Fibroblast of the conjunctiva (primary cell): ENCODE measurements at regions not wholly inside any gene's neighbourhood (a gene's known extent, or its start where the extent isn't known, plus 50 kb on each side); places are given as distances from the start of the nearest gene placed in this dataset.
"Not testable (repeated sequence)": the region's sequence is repeated elsewhere in the genome, so short reads cannot be mapped to it uniquely, and the experiment has no call there.

ENCODE experiments used
- DNase-seq: peaks from one replicate; pipeline ENCODE4 v3.0.0-alpha.2; 2010; ENCODE audit warnings: low read depth

DNA sequence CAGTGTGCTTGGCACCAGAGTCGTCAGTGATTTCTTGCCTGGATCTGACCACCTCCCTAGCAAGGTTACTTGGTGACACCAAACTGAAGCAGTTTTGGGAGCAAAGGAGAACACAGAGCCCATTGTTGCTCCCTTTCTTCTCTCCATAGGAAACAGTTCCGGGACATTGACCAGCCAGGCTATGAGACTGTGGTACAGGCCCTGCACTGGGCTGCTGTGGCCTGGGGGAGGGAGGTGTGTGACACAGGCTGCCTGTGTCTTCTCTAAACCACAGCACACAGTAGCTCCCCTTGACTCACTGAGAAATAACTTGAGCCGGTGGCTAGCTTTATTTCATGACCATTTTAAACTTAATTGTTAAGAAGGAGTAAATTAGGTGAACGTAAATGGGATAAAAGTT, 214.8 kb upstream of the UBL3 start:
- DNase-seq = no peak

- no peak for DNase-seq
Measured at GRCh38 chr13:30063892-30064291, 213.5 kb upstream of the UBL3 start.

- no peak for DNase-seq
Measured at GRCh38 chr13:30061217-30061616, 210.8 kb upstream of the UBL3 start.

DNA sequence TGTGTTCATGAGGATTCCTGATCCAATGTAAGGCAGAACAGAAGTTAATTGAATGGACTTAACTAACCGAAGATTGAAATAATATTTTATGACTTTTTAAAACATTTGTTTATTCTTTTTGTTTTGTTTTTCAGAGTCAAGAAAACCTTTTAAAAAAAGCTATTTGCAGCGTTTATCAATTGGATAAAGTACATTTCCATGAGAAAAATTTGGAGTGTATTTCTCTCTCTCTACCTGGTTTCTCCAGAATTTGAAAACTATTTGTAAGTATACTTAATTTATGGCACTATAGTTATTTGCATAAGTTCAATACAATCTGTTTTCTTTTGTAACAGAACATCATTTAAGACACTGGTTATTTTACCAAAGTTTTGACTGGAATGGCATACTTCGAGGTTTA, 208.0 kb upstream of the UBL3 start:
- no peak for DNase-seq

DNA sequence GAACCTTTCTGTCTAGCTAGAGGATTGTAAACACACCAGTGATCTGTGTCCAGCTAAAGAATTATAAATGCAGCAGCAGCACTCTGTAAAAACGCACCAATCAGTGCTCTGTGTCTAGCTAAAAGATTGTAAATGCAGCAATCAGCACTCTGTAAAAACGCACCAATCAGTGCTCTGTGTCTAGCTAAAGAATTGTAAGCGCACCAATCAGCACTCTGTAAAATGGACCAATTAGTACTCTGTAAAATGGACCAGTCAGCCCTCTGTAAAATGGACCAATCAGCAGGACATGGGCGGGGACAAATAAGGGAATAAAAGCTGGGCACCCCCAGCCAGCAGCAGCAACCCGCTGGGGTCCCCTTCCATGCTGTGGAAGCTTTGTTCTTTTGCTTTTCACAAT, 204.1 kb upstream of the UBL3 start:
- DNase-seq = not testable (repeated sequence)

DNA sequence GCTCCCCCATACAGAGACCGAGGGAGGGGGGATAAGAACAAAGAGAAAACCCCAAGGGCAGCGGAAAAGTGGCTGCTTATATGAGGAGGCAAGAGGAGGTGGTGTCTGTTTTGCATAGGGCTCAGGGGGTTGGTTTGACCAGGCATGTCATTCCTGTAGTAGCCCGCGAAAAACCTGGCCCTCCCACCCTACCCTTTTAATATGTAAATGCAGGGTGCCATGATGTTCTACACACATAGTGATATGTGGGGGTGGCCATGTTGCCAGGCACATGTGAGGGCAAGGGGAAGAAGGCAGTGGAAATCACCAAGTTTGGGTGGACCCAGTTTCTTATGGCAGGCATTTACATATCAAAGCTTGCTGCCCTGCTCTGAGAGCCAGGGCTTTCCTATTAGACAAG, 203.5 kb upstream of the UBL3 start:
- DNase-seq = no peak

GRCh38 chr13:30052120-30052519, 201.7 kb upstream of the UBL3 start:
- no peak for DNase-seq

- no peak for DNase-seq
Measured at GRCh38 chr13:30051531-30052060, 201.2 kb upstream of the UBL3 start.

- DNase-seq = no peak
Measured at GRCh38 chr13:30049692-30050091, 199.3 kb upstream of the UBL3 start.

DNA sequence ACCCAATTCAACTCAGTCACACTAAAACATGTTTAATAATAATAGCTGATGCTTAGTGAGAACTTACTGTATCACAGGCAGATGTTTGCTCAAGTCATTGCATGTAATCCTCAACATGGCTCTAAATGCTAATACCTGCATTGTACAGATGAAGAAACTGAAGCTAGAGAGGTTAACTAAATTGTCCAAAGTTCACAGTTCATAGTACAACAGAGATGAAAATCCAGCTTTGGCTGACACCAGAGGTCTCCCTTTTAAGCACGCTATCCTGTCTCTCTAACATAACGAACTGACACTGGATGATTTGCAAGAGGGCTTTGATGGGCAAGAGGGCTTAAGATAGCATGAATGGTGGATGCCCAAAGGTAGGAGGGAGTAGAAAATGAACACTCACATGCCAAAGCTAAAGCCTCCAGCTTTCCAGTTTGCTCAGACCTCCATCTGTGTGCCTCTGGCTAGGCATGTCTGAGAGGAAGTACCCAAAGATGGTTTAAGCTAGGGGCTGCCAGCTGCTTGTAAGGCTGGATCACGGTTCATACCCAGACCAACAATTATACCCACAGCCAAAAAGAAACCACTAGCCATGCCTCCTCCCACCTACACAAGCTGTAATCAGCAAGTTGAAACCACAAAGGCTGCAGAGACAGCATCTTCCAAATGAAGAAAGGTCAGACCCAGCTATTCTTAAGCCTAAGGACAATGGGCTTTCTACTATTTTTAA, 196.9 kb upstream of the UBL3 start:
- no peak for DNase-seq

GRCh38 chr13:30045916-30046704, 195.7 kb upstream of the UBL3 start:
- DNase-seq = no peak

- no peak for DNase-seq
Measured at GRCh38 chr13:30044932-30045331, 194.5 kb upstream of the UBL3 start.

- DNase-seq = no peak
Measured at GRCh38 chr13:30043631-30043925, 193.2 kb upstream of the UBL3 start.

DNA sequence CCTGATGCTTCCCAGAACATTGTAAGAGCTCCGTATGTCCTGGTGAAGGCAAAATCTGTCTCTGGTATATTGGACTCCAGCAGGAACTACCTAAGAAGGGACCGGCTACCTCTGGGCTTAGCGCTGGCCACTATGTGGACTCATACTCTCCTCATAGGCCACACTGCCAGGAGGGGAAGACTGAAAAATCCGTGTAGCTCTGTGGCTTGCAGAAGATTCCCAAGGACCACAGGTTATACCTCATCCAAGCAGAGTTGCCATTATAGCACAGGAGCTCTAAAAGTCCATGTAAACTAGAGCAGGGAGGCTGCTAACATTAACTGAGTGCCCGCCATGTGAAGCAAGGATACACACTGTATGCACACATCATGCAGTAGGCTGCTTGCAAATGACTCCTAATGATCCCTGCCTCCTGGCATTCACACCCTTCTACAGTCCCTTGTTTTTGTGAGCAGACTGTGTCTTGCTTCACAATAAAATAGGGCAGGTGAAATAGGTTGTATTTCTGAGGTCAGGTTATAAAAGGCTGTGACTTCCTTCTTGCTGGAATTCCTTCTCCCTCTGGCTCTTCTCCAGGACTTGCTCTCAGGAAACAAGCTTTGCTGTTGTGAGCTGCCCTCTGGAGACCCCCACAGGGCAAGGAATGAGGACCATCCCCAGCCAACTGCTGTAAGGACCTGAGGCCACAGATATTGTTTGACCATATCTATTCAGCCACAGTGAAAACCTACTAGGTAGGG, 192.6 kb upstream of the UBL3 start:
- DNase-seq = no peak

DNA sequence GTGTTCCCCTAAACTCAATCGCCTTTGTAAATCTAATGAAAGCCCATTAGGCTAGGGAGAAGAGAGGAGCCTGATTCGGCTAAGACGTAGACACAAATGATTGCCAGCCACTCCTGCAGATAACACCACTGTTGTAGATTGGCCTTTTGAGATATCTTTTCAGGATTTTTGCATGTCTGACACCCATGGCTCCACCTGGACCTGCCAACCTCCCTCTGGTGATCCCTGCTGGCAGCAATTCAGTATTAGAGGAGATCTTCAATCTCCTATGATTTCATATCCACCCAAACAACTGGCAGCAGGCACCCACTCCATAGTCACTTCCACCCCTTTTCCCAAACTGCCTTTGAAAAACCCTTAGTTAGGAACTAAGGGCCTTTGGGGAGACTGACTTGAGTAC, 191.9 kb upstream of the UBL3 start:
- DNase-seq = no peak

- DNase-seq = no peak
Measured at GRCh38 chr13:30039511-30039911, 189.1 kb upstream of the UBL3 start.

GRCh38 chr13:30038884-30039283, 188.5 kb upstream of the UBL3 start:
- DNase-seq = peak; percentile 61

DNA sequence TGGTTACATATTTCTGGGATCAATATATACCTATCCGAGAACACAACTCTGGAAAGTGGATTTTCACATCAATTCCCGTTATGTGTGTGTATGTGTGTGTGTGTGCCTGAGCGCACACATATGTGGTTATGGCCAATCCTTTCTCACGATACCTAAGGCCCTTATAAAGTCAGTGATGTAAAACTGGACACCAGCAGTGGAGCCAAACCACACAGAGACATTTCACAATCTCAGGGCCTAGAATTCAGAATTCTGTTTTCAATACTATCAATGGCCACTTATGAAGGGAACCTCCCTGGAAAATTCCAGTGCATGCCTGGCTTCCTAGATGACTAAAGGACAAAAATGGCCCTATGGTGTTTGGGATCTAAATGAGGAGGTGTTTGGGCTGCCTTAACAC, 187.3 kb upstream of the UBL3 start:
- no peak for DNase-seq

DNA sequence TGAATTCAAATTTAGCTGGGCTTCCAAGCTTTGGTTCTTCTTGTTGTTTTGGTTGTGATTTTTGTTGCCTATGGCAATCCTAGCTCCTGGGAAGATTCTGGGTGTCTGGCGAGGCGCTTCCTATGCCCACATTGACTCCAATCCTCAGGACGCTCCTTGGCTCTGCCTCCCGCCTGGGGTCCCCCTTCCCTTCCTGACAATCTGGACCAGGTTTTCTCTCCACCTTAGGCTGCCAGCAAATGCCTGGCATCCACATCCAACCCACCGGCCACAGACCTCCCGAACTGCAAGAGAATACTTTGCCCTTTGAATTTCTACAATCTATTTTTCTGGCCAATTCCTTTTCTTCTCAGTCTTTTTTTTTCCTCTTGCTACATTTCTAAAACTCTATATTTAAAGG, 186.9 kb upstream of the UBL3 start:
- DNase-seq = no peak

DNA sequence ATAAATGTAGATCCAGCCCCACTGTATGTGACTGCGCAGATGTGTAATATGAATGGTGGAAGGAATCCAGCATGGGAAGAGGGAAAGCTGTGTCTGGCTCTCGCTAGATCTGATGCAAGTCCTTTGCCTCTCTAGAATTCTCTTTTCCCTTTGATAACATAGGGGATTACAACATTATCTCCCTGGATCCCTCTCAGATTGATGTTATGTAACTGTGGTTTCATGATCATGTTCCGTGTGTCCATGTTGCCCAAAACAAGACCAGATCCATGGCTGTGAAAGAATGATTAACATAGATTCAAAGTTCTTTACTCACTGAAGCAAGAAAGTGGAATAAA, 184.0 kb upstream of the UBL3 start:
- no peak for DNase-seq

GRCh38 chr13:30033681-30034457, 183.5 kb upstream of the UBL3 start:
- DNase-seq = peak; percentile 74

- DNase-seq = no peak
Measured at GRCh38 chr13:30032263-30032662, 181.8 kb upstream of the UBL3 start.
